Smooth muscle cell (in vitro differentiated cells): ENCODE measurements at regions not wholly inside any gene's neighbourhood (a gene's known extent, or its start where the extent isn't known, plus 50 kb on each side); places are given as distances from the start of the nearest gene placed in this dataset.
"Not testable (repeated sequence)": the region's sequence is repeated elsewhere in the genome, so short reads cannot be mapped to it uniquely, and the experiment has no call there.

Source experiments
- DNase-seq: peaks from one replicate; lab custom pipeline; 2025; ENCODE audit not compliant: unreplicated experiment; lab: John Stamatoyannopoulos, UW
- H2AFZ ChIP-seq: fragments of 200-600 bp; sonication (generic); 2 replicates; pipeline ENCODE4 v1.6.0; 2016; ENCODE audit warnings: antibody characterized with exemption, low read depth, mild to moderate bottlenecking
- H3F3A ChIP-seq: fragments of 200-600 bp; sonication (generic); 2 replicates; pipeline ENCODE4 v1.6.0; 2017; ENCODE audit warnings: antibody characterized with exemption, low read depth
- H3K27ac ChIP-seq: fragments of 200-600 bp; sonication (generic); 2 replicates; pipeline ENCODE4 v1.5.1; 2016; ENCODE audit warnings: low read depth, mild to moderate bottlenecking
- H3K27me3 ChIP-seq: fragments of 200-600 bp; sonication (generic); 2 replicates; pipeline ENCODE4 v1.6.1; 2016; ENCODE audit warnings: low read depth, mild to moderate bottlenecking
- H3K36me3 ChIP-seq: fragments of 200-600 bp; sonication (generic); 2 replicates; pipeline ENCODE4 v1.5.1; 2016; ENCODE audit warnings: low read depth
- H3K4me1 ChIP-seq: fragments of 200-600 bp; sonication (generic); 2 replicates; pipeline ENCODE4 v1.5.1; 2016; ENCODE audit warnings: low read depth
- H3K4me2 ChIP-seq: fragments of 200-600 bp; sonication (generic); 2 replicates; pipeline ENCODE4 v1.6.0; 2016; ENCODE audit warnings: mild to moderate bottlenecking
- H3K4me3 ChIP-seq: fragments of 200-600 bp; sonication (generic); 2 replicates; pipeline ENCODE4 v1.5.1; 2016; ENCODE audit warnings: mild to moderate bottlenecking
- H3K79me2 ChIP-seq: fragments of 200-600 bp; sonication (generic); 2 replicates; pipeline ENCODE4 v1.6.0; 2016; ENCODE audit warnings: low read depth, mild to moderate bottlenecking
- H3K9ac ChIP-seq: fragments of 200-600 bp; sonication (generic); 2 replicates; pipeline ENCODE4 v1.6.0; 2016; ENCODE audit warnings: low read depth
- H3K9me3 ChIP-seq: fragments of 200-600 bp; sonication (generic); replicated peaks from 2 replicates; pipeline ENCODE4 v1.5.1; 2016; ENCODE audit warnings: low read depth
- H4K20me1 ChIP-seq: fragments of 200-600 bp; sonication (generic); 2 replicates; pipeline ENCODE4 v1.6.0; 2016; ENCODE audit warnings: low read depth
- CTCF ChIP-seq: fragments of 200-600 bp; sonication (generic); IDR thresholded peaks from 2 replicates; pipeline ENCODE4 v1.5.1; 2017; ENCODE audit warnings: borderline replicate concordance, mild to moderate bottlenecking, antibody characterized with exemption; ENCODE audit not compliant: insufficient read depth, poor library complexity, severe bottlenecking
- WGBS: methylation state at CpG from one replicate; pipeline ENCODE4 v1.1.7; 2016; ENCODE audit warnings: low lambda C conversion rate; 5-methylcytosine and 5-hydroxymethylcytosine counted together

DNA sequence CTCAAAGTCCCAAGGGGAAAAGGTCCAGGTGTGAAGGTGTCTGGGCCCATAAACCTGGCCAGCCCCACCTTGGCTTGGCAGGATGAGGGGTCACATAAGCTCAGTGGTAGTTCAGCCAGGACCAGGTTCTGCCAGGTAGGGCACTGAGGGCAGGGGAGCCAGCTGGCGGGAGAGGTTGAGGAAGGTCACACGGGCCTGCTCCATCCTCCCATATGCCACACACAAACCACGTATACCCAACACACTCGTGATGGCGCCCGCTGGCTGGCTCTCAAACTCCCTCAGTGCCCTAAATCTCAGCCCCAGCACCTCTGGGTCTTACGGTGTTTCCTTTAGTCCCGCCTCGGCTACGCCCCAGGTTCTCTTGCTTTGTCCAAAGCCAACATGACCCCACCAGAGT is 160.5 kb downstream of the ZFP36L2 start:
- 98% methylated on average over 10 of the region's 10 CpGs for WGBS
- Histone ChIP-seq H3K27ac (no peak overlapping the region), H4K20me1 (no peaks in the 10 kb centered on the region), H3K27me3 (no peaks in the 10 kb centered on the region), H3K4me2 (no peak overlapping the region), H3F3A (no peaks in the 10 kb centered on the region), H2AFZ (no peak overlapping the region), H3K9ac (no peak overlapping the region), H3K4me1 (peaks cover 19% of the 10 kb centered on the region), H3K9me3 (no peaks in the 10 kb centered on the region), H3K4me3 (no peak overlapping the region), H3K36me3 (no peaks in the 10 kb centered on the region), H3K79me2 (no peaks in the 10 kb centered on the region)
- no peak for DNase-seq
- no peak for TF ChIP-seq CTCF

DNA sequence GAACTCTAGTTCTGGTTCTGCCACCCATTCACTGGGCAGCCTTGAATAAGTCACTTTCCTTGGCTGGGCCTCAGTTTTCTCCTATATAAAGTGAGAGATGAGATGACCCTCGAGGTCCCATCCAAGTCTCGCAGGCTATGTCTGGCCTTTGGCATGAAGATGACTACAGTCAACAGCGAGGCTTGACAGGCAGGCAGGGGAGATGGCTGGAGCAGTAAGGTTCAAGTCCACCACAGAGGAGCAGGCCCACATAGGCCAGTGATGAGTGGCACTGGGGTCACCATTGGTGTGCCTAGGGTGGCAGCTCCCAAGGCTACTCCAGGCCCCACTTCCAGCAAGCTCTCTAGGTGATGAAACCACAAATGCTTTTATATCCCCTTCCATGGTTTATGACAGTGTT is 161.4 kb downstream of the ZFP36L2 start:
- H3K27ac ChIP-seq: no peak overlapping the region
- H3K79me2 ChIP-seq: no peaks in the 10 kb centered on the region
- no peak overlapping the region for H3K4me3 ChIP-seq
- H3K36me3 ChIP-seq: no peaks in the 10 kb centered on the region
- H3F3A ChIP-seq: no peaks in the 10 kb centered on the region
- 85% methylated on average over 3 of the region's 3 CpGs for WGBS
- no peak for DNase-seq
- H3K4me1 ChIP-seq: peaks cover 19% of the 10 kb centered on the region
- H3K9me3 ChIP-seq: no peaks in the 10 kb centered on the region
- no peak overlapping the region for H3K9ac ChIP-seq
- TF ChIP-seq CTCF: no peak
- no peaks in the 10 kb centered on the region for H4K20me1 ChIP-seq
- no peak overlapping the region for H2AFZ ChIP-seq
- H3K27me3 ChIP-seq: no peaks in the 10 kb centered on the region
- H3K4me2 ChIP-seq: no peak overlapping the region

- H3K4me2 ChIP-seq, H3K4me3 ChIP-seq, H3K9me3 ChIP-seq, H3K27ac ChIP-seq, H3F3A ChIP-seq, H2AFZ ChIP-seq, H3K27me3 ChIP-seq, DNase-seq, H4K20me1 ChIP-seq, H3K36me3 ChIP-seq, H3K79me2 ChIP-seq, H3K9ac ChIP-seq: not testable (repeated sequence)
- 95% methylated on average over 4 of the region's 32 CpGs for WGBS
- peaks cover 19% of the 10 kb centered on the region for H3K4me1 ChIP-seq
Observed at GRCh38 chr2:43063096-43063495, 163.3 kb downstream of the ZFP36L2 start.

- no peak for TF ChIP-seq CTCF
- no peaks in the 10 kb centered on the region for H3K27me3 ChIP-seq
- no peaks in the 10 kb centered on the region for H3K36me3 ChIP-seq
- no peak overlapping the region for H3K4me2 ChIP-seq
- no peak for DNase-seq
- H3K4me3 ChIP-seq: no peak overlapping the region
- peaks cover 6% of the 10 kb centered on the region for H3F3A ChIP-seq
- no peaks in the 10 kb centered on the region for H3K79me2 ChIP-seq
- H3K27ac ChIP-seq: no peak overlapping the region
- peaks cover 16% of the 10 kb centered on the region for H3K4me1 ChIP-seq
- H3K9me3 ChIP-seq: no peaks in the 10 kb centered on the region
- H3K9ac ChIP-seq: no peak overlapping the region
- H2AFZ ChIP-seq: no peak overlapping the region
- H4K20me1 ChIP-seq: no peaks in the 10 kb centered on the region
Observed at GRCh38 chr2:43062058-43062457, 164.3 kb downstream of the ZFP36L2 start.
